HepG2 (cell line): ENCODE measurements at regions not wholly inside any gene's neighbourhood (a gene's known extent, or its start where the extent isn't known, plus 50 kb on each side); places are given as distances from the start of the nearest gene placed in this dataset.

Experiments used
- ATAC-seq: fragments of 200-7000 bp; cut with Tn5 transposase; 3 replicates; pipeline ENCODE4 v1.9.1; 2020; ENCODE audit warnings: mild to moderate bottlenecking, moderate library complexity
- BruUV-seq: library from RNA; stranded (reverse); fragments of 400-500 nt; replicated peaks from 2 replicates; lab custom pipeline; 2021; lab: Mats Ljungman, UMichigan
- CTCF ChIA-PET: fragments of 300-600 bp; formaldehyde crosslinking; extraction: SDS; loops from one replicate; lab custom pipeline; 2021; ENCODE audit warnings: low total read pairs, inconsistent platforms, low intra/inter-chr PET ratio; lab: Yijun Ruan, JAX
- POLR2A ChIA-PET: fragments of 350-600 bp; sonication (Branson Sonifier 250); formaldehyde crosslinking; loops from one replicate; lab custom pipeline; 2020; ENCODE audit warnings: antibody characterized with exemption, inconsistent platforms; lab: Yijun Ruan, JAX
- DNase-seq: peaks from one replicate; pipeline ENCODE4 v3.0.0-alpha.2; 2015; ENCODE audit warnings: low spot score
- FAIRE-seq: peaks from 3 replicates; lab custom pipeline; 2011; peaks lifted over from hg19 to GRCh38; lab: Jason Lieb, UNC
- H2AFZ ChIP-seq: one replicate; pipeline ENCODE4 v1.6.1; 2011; ENCODE audit warnings: low read length, inconsistent platforms
- H3K27ac ChIP-seq: fragments of 300-600 bp; 3 replicates; pipeline ENCODE4 v1.8.0; 2011; ENCODE audit warnings: mixed run types, mild to moderate bottlenecking, mixed read lengths, low read length, inconsistent platforms; ENCODE audit not compliant: insufficient read depth; ENCODE audit errors: extremely low read length
- H3K27me3 ChIP-seq, 2 experiments: fragments of 200-600 bp in 1 of 2; 2 replicates in 1 of 2; 3 replicates in 1 of 2; pipeline versions ENCODE4 v1.6.0 to v1.8.0; 2011; ENCODE audit warnings: low read length in 2 of 2, mild to moderate bottlenecking in 2 of 2, moderate library complexity in 2 of 2, inconsistent platforms in 1 of 2; ENCODE audit not compliant: insufficient read depth in 2 of 2, control insufficient read depth in 1 of 2
- H3K36me3 ChIP-seq, 2 experiments: fragments of 200-600 bp in 1 of 2; replicated peaks in 1 of 2; 2 replicates in 1 of 2; 3 replicates in 1 of 2; pipeline versions ENCODE4 v1.5.1 to v1.8.0; 2011; ENCODE audit warnings: low read length in 2 of 2, inconsistent platforms in 1 of 2; ENCODE audit not compliant: insufficient read depth in 2 of 2, control insufficient read depth in 1 of 2
- H3K4me1 ChIP-seq: 2 replicates; pipeline ENCODE4 v1.5.1; 2012; ENCODE audit warnings: low read length, inconsistent platforms; ENCODE audit not compliant: insufficient read depth
- H3K4me2 ChIP-seq: 2 replicates; pipeline ENCODE4 v1.6.0; 2011; ENCODE audit warnings: low read depth, low read length, inconsistent platforms
- H3K4me3 ChIP-seq, 3 experiments: fragments of 200-600 bp in 1 of 3; sonication (generic), shearing (Covaris generic) in 1 of 3; replicated peaks in 1 of 3; 2 replicates each; pipeline ENCODE4 v1.5.1; 2011 to 2016; ENCODE audit warnings: low read length in 3 of 3, inconsistent platforms in 2 of 3, low read depth in 2 of 3, mild to moderate bottlenecking in 2 of 3, control low read depth in 1 of 3, mixed read lengths in 1 of 3; ENCODE audit not compliant: insufficient read depth in 1 of 3
- H3K79me2 ChIP-seq: one replicate; pipeline ENCODE4 v1.6.1; 2011; ENCODE audit warnings: low read length, inconsistent platforms; ENCODE audit not compliant: insufficient read depth
- H3K9ac ChIP-seq: 2 replicates; pipeline ENCODE4 v1.6.0; 2011; ENCODE audit warnings: mild to moderate bottlenecking, low read depth, low read length, inconsistent platforms; ENCODE audit not compliant: insufficient read depth
- H3K9me3 ChIP-seq: 2 replicates; pipeline ENCODE4 v1.5.1; 2012; ENCODE audit warnings: mild to moderate bottlenecking, low read length
- H4K20me1 ChIP-seq: 2 replicates; pipeline ENCODE4 v1.6.0; 2011; ENCODE audit warnings: inconsistent platforms, mild to moderate bottlenecking, low read length, moderate library complexity; ENCODE audit not compliant: insufficient read depth
- TFDP1 ChIP-seq: IDR thresholded peaks from 2 replicates; pipeline ENCODE4 v1.6.1; 2016; ENCODE audit warnings: missing compliant biosample characterization, missing genetic modification reagents, borderline replicate concordance
- ZNF510 ChIP-seq: sonication (generic); formaldehyde crosslinking; IDR thresholded peaks from 2 replicates; pipeline ENCODE4 v1.4.0; 2020; ENCODE audit warnings: low read depth, mild to moderate bottlenecking, missing genetic modification reagents
- WGBS: methylation state at CpG from one replicate; pipeline ENCODE4 v1.1.6; 2017; ENCODE audit warnings: low lambda C conversion rate; 5-methylcytosine and 5-hydroxymethylcytosine counted together
- in situ Hi-C: cut with HindIII; loops from 2 replicates; pipeline ENCODE4 v1.10.0; 2017; ENCODE audit warnings: low pct_unique_long_range_greater_than_20kb; ENCODE audit not compliant: extremely low pct_ligation_motif_present
- intact Hi-C: fragments of 100-400 bp; cut with micrococcal nuclease; formaldehyde crosslinking; loops from one replicate; pipeline ENCODE4 v1.10.0; 2022; ENCODE audit not compliant: unreplicated experiment

- Histone ChIP-seq H2AFZ (no peak overlapping the region), H3K4me3 (no peak overlapping the region), H4K20me1 (no peaks in the 10 kb centered on the region), H3K9me3 (no peaks in the 10 kb centered on the region), H3K27me3 (no peaks in the 10 kb centered on the region), H3K27ac (no peak overlapping the region), H3K79me2 (no peaks in the 10 kb centered on the region), H3K4me1 (no peaks in the 10 kb centered on the region), H3K9ac (no peak overlapping the region), H3K36me3 (no peaks in the 10 kb centered on the region), H3K4me2 (no peak overlapping the region)
- ChIA-PET POLR2A (no interaction called here), CTCF (no interaction called here)
- TF ChIP-seq TFDP1 (CRISPR knock-in tag) = no peak
- DNase-seq (no peak), FAIRE-seq (no peak), ATAC-seq (no peak)
- BruUV-seq = no TSS peak
- intact Hi-C loops (no loop called here), in situ Hi-C loops (no loop called here)
- 14% methylated on average over 8 of the region's 8 CpGs for WGBS
Observed at GRCh38 chr5:3531320-3531986, 64.2 kb upstream of the IRX1 start.

- Histone ChIP-seq H3K4me2 (no peak overlapping the region), H3K27ac (no peak overlapping the region), H3K36me3 (no peaks in the 10 kb centered on the region), H2AFZ (no peak overlapping the region), H3K9me3 (0 out of 2 replicates have a peak, but pooled peaks cover 1% of the 10 kb centered on the region), H3K27me3 (no peaks in the 10 kb centered on the region), H3K4me3 (no peak overlapping the region), H3K9ac (no peak overlapping the region), H3K79me2 (no peaks in the 10 kb centered on the region), H3K4me1 (no peaks in the 10 kb centered on the region), H4K20me1 (no peaks in the 10 kb centered on the region)
- WGBS = 0% methylated on average over 2 of the region's 2 CpGs
- in situ Hi-C loops = no loop called here
- ChIA-PET POLR2A (no interaction called here), CTCF (no interaction called here)
- no TSS peak for BruUV-seq
- DNase-seq = no peak
- ATAC-seq = no peak
- FAIRE-seq = no peak
- intact Hi-C loops = no loop called here
- no peak for TF ChIP-seq ZNF510 (CRISPR knock-in tag)
Observed at GRCh38 chr5:3530251-3530650, 65.4 kb upstream of the IRX1 start.
